Activated CD4-positive, CD25-positive, alpha-beta regulatory T cell treated with anti-CD3 and anti-CD28 coated beads, Interleukin-2, amount 50 U/mL, for 72 hours (primary cell): ENCODE measurements at regions not wholly inside any gene's neighbourhood (a gene's known extent, or its start where the extent isn't known, plus 50 kb on each side); places are given as distances from the start of the nearest gene placed in this dataset.
"Not testable (repeated sequence)": the region's sequence is repeated elsewhere in the genome, so short reads cannot be mapped to it uniquely, and the experiment has no call there.

Experiments used
- DNase-seq: peaks from one replicate; pipeline ENCODE4 v3.0.0; 2021

- DNase-seq: no peak
These were observed 256.0 kb downstream of the SV2B start for GRCh38 chr15:91356083-91356482.

DNA sequence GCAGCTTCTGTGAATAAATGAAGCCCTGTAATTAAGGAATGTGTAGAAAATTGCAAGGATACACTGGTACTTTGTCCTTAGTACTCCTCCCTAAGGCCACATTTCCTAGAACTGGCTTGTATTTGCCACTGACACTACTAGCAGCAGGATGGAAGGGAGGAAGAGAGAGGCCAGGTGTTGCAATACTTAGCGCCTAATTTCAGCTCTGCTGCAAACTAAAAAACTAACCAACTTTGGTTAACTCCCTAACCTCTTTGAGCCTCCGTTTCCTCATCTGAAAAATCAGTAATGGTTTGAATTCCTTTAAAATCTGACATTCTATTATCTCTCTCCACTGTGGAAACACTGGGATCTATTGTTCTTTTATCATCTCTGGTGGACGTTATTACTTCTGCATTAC is 257.0 kb downstream of the SV2B start:
- no peak for DNase-seq

DNA sequence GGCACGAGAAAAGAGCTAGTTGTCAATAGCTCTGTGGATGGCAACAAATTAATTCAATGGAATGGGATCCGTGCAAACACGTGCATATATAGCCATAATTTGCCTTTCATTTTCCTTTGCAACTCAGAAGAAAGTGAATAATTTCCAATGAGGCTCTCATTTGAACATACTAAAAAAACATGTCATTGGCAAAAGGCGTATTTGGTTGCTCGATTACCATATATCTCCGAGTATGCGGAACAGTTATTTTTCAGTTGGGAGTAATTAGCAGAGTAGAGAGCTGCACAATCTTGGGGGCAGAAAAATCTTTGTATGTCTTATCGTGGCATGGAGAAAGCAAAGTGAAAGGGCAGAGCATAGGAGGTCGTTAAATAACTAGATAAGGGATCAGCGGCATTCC is 257.4 kb downstream of the SV2B start:
- DNase-seq: no peak

DNA sequence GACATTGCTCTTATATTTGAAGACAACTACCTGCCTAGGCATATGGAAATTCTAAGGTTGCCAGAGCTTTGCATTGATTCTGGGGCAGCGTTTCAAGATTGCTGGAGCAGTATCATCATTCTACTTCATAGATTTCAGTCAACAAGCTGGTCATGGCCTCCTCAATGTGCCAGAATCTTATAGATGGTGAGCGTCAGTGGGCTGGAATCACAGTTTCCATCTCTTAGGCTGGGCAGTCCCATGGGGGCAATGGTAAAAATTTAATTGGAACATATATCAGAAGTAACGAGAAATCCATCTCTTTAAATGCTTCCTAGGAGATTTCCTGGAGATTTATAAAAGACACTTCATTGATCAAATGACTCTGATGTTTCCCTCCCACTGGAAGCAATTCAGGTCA is 258.3 kb downstream of the SV2B start:
- no peak for DNase-seq

- DNase-seq: not testable (repeated sequence)
These were observed 261.6 kb downstream of the SV2B start for GRCh38 chr15:91361696-91362095.

- no peak for DNase-seq
These were observed 266.1 kb downstream of the SV2B start for GRCh38 chr15:91366111-91366510.

DNA sequence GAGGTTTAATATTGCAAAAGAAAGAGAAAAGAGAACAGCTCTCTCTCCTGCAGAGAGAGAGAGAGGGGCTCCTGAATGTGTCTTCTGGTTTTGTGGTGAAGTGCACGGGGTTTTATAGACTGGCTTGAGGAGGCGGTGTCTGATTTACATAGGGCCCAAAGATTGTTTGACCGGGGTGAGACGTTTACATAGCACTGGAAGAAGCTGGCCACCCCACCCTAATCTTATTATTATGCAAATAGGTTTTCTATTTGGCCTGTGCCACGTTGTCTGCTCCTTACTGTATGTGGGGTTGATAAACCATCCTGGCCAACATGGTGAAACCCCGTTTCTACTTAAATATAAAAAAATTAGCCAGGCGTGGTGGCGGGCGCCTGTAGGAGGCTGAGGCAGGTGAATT is 268.6 kb downstream of the SV2B start:
- DNase-seq: no peak

- DNase-seq: no peak
These were observed 269.8 kb downstream of the SV2B start for GRCh38 chr15:91369823-91370222.

DNA sequence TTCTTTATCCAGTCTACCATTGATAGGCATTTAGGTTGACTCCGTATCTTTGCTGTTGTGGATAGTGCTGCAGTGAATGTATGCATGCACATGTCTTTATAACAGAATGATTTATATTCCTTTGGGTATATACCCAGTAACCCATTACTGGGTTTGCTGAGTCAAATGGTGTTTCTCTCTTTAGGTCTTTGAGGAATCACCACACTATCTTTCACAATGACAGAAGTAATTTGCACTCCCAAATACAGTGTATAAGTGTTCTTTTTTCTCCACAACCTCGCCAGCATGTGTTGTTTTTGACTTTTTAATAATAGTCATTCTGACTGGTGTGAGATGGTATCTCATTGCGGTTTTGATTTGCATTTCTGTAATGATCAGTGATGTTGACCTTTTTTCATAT is 271.3 kb downstream of the SV2B start:
- not testable (repeated sequence) for DNase-seq

- DNase-seq: no peak
These were observed 274.3 kb downstream of the SV2B start for GRCh38 chr15:91374336-91374735.

- DNase-seq: no peak
These were observed 276.0 kb downstream of the SV2B start for GRCh38 chr15:91376038-91376437.

DNA sequence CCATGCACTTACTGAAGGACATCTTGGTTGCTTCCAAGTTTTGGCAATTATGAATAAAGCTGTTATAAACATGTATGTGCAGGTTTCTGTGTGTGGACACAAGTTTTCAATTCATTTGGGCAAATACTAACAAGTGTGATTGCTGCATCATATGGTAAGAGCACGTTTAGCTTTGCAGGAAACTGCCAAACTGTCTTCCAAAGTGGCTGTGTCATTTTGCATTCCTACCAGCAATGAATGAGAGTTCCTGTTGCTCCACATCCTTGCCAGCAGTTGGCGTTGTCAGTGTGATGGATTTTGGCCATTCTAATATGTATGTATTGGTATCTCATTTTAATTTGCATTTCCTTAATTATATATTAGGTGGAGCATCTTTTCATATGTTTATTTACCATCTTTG is 280.1 kb downstream of the SV2B start:
- DNase-seq: no peak

- DNase-seq: no peak
These were observed 283.5 kb downstream of the SV2B start for GRCh38 chr15:91383532-91383931.

GRCh38 chr15:91384189-91384730 is 284.2 kb downstream of the SV2B start:
- DNase-seq: no peak

GRCh38 chr15:91385311-91385710 is 285.3 kb downstream of the SV2B start:
- no peak for DNase-seq

- no peak for DNase-seq
These were observed 293.1 kb downstream of the SV2B start for GRCh38 chr15:91393186-91393585.

DNA sequence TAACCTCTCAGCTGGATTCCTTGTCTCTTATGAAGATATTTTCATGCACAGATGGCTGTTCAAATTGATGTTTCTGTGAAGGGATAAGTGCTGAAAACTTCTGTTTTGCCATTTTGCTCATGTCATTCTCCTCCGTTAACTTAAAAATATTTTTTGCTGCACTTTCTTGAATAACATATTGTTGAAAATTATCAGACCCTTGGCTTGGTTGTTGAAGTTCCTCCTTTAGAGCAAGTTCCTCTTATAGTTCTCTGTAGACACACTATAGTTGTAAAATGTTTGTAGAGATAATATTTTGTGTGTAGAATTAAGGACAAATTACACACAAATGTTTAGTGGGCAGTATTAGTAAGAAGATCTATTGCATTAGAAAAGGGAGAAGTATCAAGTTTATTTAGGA is 300.4 kb downstream of the SV2B start:
- no peak for DNase-seq

DNA sequence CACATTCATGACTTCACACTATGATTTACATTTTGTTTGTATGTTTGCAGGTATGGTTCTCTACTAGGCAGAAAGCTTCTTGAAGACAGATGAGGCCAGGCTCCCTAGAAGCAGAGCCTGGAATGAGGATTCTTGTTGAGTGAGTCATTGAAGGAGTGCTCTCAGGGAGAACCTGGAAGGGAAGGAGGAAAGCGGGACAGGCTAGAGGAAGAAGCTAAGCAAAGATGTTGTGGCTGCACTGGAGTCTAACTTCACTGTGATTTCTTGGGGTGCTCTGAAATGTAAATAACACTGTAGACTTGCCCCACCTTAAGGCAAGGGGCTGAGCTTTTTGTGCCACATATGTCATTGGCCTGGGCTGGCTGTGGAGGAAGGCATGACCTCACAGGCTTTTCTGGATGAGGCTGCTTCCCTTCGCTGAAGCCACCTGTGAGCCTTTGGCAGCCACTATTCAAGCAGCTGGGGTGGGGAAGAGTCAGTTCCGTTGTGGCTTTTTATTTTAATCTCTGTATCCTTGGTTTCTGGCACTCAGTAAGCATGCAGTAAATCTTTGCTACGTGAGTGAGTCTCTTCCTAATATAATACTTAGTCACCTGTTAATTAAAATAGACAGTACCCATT is 307.3 kb downstream of the SV2B start:
- DNase-seq: no peak

DNA sequence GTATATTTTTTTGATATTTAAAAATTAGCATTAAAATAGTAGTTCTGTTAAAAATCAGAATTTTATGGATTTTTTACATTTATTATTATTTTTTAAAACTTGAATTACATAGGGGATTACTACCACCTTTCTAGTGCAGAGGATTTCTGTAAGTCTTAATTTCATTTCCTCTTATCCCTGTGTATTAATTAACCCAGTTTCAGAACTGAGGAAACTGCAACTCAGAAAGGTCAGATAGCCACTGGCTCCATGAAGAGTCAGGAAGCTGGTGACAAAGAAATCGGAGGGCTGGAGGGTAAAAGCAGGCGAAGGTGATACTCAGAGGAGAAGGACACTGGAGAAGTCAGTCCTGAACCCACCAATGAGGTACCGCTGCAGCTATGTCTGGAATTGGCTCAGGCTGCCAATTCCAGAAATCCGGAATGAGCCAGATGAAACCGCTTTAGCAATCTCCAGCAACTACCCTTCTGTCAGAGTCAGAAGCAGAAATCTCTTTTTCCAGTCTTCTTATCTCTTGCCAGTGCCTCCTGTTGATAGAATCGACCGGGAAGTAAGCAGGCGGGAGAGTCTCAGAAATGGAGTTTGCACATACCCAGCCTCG is 308.5 kb downstream of the SV2B start:
- no peak for DNase-seq

- DNase-seq: no peak
These were observed 309.3 kb downstream of the SV2B start for GRCh38 chr15:91409387-91409786.

- DNase-seq: no peak
These were observed 311.5 kb downstream of the SV2B start for GRCh38 chr15:91411586-91411985.

GRCh38 chr15:91412138-91412928 is 312.3 kb downstream of the SV2B start:
- no peak for DNase-seq

DNA sequence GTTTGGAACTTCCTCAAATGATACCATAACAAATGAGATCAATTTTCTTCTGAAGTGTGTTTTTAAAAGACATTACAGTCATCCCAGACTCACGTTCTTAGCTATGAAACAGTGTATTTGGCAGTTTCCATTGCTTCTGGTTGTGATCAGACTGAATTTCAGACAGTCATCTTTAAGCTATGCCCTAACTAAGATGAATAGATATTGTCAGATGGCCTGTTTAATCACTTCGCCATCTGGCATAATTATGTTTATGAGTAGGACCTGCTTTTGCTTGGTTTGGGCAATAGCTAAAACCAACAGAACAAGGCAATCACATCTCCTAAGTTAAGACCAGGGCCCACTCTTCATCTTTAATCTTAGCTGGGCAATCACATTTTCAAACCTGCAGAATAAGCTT is 313.1 kb downstream of the SV2B start:
- DNase-seq: no peak

GRCh38 chr15:91414124-91414523 is 314.1 kb downstream of the SV2B start:
- no peak for DNase-seq
